ENCODE measurements at regions not wholly inside any gene's neighbourhood (a gene's known extent, or its start where the extent isn't known, plus 50 kb on each side); places are given as distances from the start of the nearest gene placed in this dataset.

DNA sequence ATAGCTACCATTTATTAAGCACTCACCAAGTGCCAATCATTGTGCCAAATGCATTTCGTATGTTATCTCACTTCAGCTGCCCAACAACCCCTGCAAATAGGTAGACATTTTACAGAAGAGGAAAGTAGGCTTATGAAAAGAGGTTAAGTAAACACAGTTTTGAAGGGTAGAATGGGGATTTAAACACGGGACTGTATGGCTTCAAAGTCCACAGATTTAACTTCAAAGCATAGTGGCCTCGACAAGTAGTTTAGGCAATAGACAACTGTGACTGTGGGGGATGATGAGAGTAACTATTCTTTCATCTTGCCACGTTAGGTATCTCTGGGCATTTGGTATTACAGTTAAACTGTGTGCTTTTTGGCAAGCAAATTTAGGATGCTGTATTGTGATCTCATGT lies 266.8 kb upstream of the SRRM4 start (continued):
- TF ChIP-seq CREM (IDR thresholded peaks at IDR 0.05) (peak; percentile 95), CREM (CRISPR knock-in tag; IDR thresholded peaks at IDR 0.05) (no peak), ZNF136 (CRISPR knock-in tag; IDR thresholded peaks at IDR 0.05; ENCODE audit: low read depth) (0 out of 2 replicates have a peak, but pooled peaks have one; percentile 66), ZNF598 (CRISPR knock-in tag; IDR thresholded peaks at IDR 0.05; ENCODE audit: borderline replicate concordance) (no peak), NR2C2 (CRISPR knock-in tag; IDR thresholded peaks at IDR 0.05; ENCODE audit: borderline replicate concordance) (peak; percentile 72), EZH2 (conservative IDR thresholded peaks at IDR 0.05; ENCODE audit: low read depth, low read length) (no peak), ATF1 (CRISPR knock-in tag; IDR thresholded peaks at IDR 0.05) (peak; percentile 60; the same call in 1 of the 2 replicates), ZNF543 (CRISPR knock-in tag; IDR thresholded peaks at IDR 0.05) (0 out of 2 replicates have a peak, but pooled peaks have one; percentile 40), BCL6 (CRISPR knock-in tag; IDR thresholded peaks at IDR 0.05) (peak; percentile 94), ZKSCAN8 (CRISPR knock-in tag; IDR thresholded peaks at IDR 0.05; ENCODE audit: borderline replicate concordance) (peak; percentile 39; the same call in 1 of the 2 replicates), KLF16 (CRISPR knock-in tag; IDR thresholded peaks at IDR 0.05) (peak in 1 of 2 experiments; percentile 66; a peak in 1 of 4 replicates), ZNF589 (CRISPR knock-in tag; conservative IDR thresholded peaks at IDR 0.05) (0 out of 2 replicates have a peak, but pooled peaks have one; percentile 20), SMYD3 (CRISPR knock-in tag; IDR thresholded peaks at IDR 0.05) (0 out of 2 replicates have a peak, but pooled peaks have one; percentile 49), DNMT1 (CRISPR knock-in tag; IDR thresholded peaks at IDR 0.05) (no peak), HOXA3 (CRISPR knock-in tag; IDR thresholded peaks at IDR 0.05) (peak; percentile 64), ZNF430 (CRISPR knock-in tag; IDR thresholded peaks at IDR 0.05) (peak; percentile 30; the same call in 1 of the 2 replicates), KDM6A (CRISPR knock-in tag; IDR thresholded peaks at IDR 0.05; ENCODE audit: low read depth) (peak; percentile 96)
- TF ChIP-seq, protein P1, sequence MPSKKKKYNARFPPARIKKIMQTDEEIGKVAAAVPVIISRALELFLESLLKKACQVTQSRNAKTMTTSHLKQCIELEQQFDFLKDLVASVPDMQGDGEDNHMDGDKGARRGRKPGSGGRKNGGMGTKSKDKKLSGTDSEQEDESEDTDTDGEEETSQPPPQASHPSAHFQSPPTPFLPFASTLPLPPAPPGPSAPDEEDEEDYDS (CRISPR knock-in tag; IDR thresholded peaks at IDR 0.05) = peak; percentile 51; the same call in 1 of the 2 replicates
- TF ChIP-seq, protein P2, sequence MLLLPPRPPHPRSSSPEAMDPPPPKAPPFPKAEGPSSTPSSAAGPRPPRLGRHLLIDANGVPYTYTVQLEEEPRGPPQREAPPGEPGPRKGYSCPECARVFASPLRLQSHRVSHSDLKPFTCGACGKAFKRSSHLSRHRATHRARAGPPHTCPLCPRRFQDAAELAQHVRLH (CRISPR knock-in tag; IDR thresholded peaks at IDR 0.05; ENCODE audit: borderline replicate concordance, low read depth) = 0 out of 2 replicates have a peak, but pooled peaks have one; percentile 25
- TF ChIP-seq, protein P3, sequence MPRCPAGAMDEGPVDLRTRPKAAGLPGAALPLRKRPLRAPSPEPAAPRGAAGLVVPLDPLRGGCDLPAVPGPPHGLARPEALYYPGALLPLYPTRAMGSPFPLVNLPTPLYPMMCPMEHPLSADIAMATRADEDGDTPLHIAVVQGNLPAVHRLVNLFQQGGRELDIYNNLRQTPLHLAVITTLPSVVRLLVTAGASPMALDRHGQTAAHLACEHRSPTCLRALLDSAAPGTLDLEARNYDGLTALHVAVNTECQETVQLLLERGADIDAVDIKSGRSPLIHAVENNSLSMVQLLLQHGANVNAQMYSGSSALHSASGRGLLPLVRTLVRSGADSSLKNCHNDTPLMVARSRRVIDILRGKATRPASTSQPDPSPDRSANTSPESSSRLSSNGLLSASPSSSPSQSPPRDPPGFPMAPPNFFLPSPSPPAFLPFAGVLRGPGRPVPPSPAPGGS (CRISPR knock-in tag; IDR thresholded peaks at IDR 0.05) = 0 out of 2 replicates have a peak, but pooled peaks have one; percentile 41
- TF ChIP-seq, protein P4, sequence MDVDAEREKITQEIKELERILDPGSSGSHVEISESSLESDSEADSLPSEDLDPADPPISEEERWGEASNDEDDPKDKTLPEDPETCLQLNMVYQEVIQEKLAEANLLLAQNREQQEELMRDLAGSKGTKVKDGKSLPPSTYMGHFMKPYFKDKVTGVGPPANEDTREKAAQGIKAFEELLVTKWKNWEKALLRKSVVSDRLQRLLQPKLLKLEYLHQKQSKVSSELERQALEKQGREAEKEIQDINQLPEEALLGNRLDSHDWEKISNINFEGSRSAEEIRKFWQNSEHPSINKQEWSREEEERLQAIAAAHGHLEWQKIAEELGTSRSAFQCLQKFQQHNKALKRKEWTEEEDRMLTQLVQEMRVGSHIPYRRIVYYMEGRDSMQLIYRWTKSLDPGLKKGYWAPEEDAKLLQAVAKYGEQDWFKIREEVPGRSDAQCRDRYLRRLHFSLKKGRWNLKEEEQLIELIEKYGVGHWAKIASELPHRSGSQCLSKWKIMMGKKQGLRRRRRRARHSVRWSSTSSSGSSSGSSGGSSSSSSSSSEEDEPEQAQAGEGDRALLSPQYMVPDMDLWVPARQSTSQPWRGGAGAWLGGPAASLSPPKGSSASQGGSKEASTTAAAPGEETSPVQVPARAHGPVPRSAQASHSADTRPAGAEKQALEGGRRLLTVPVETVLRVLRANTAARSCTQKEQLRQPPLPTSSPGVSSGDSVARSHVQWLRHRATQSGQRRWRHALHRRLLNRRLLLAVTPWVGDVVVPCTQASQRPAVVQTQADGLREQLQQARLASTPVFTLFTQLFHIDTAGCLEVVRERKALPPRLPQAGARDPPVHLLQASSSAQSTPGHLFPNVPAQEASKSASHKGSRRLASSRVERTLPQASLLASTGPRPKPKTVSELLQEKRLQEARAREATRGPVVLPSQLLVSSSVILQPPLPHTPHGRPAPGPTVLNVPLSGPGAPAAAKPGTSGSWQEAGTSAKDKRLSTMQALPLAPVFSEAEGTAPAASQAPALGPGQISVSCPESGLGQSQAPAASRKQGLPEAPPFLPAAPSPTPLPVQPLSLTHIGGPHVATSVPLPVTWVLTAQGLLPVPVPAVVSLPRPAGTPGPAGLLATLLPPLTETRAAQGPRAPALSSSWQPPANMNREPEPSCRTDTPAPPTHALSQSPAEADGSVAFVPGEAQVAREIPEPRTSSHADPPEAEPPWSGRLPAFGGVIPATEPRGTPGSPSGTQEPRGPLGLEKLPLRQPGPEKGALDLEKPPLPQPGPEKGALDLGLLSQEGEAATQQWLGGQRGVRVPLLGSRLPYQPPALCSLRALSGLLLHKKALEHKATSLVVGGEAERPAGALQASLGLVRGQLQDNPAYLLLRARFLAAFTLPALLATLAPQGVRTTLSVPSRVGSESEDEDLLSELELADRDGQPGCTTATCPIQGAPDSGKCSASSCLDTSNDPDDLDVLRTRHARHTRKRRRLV (CRISPR knock-in tag; IDR thresholded peaks at IDR 0.05) = peak; percentile 28; the same call in 1 of the 2 replicates
- TF ChIP-seq, protein P5, sequence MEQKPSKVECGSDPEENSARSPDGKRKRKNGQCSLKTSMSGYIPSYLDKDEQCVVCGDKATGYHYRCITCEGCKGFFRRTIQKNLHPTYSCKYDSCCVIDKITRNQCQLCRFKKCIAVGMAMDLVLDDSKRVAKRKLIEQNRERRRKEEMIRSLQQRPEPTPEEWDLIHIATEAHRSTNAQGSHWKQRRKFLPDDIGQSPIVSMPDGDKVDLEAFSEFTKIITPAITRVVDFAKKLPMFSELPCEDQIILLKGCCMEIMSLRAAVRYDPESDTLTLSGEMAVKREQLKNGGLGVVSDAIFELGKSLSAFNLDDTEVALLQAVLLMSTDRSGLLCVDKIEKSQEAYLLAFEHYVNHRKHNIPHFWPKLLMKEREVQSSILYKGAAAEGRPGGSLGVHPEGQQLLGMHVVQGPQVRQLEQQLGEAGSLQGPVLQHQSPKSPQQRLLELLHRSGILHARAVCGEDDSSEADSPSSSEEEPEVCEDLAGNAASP (CRISPR knock-in tag; IDR thresholded peaks at IDR 0.05; ENCODE audit: borderline replicate concordance) = peak; percentile 79
